Left ventricle myocardium inferior (tissue), 1 donor: ENCODE measurements at regions not wholly inside any gene's neighbourhood (a gene's known extent, or its start where the extent isn't known, plus 50 kb on each side); places are given as distances from the start of the nearest gene placed in this dataset.

Experiments used
- DNase-seq: peaks from one replicate; pipeline ENCODE4 v3.0.0-alpha.2; 2020
- H3K27ac ChIP-seq: fragments of 200-600 bp; replicated peaks from 2 replicates; pipeline ENCODE4 v1.8.0; 2021
- H3K27me3 ChIP-seq: fragments of 200-600 bp; 2 replicates; pipeline ENCODE4 v1.8.0; 2021; ENCODE audit warnings: low read depth
- H3K36me3 ChIP-seq: fragments of 200-600 bp; 2 replicates; pipeline ENCODE4 v1.8.0; 2021
- H3K4me1 ChIP-seq: fragments of 200-600 bp; 2 replicates; pipeline ENCODE4 v1.8.0; 2021
- H3K4me3 ChIP-seq: fragments of 200-600 bp; 2 replicates; pipeline ENCODE4 v1.8.0; 2021; ENCODE audit warnings: mild to moderate bottlenecking, moderate library complexity
- H3K9me3 ChIP-seq: fragments of 200-600 bp; replicated peaks from 2 replicates; pipeline ENCODE4 v1.8.0; 2021
- intact Hi-C: fragments of 100-400 bp; cut with micrococcal nuclease; formaldehyde crosslinking; loops from one replicate; pipeline ENCODE4 v1.11.0; 2022
- TF ChIP-seq, protein P1 (sequence below): fragments of 200-600 bp; IDR thresholded peaks from 2 replicates; pipeline ENCODE4 v1.8.0; 2021; ENCODE audit warnings: antibody characterized with exemption, mild to moderate bottlenecking, borderline replicate concordance
- donor health status: DM: no; HTN: yes; CAD: no; lungs with severe emphysema.

DNA sequence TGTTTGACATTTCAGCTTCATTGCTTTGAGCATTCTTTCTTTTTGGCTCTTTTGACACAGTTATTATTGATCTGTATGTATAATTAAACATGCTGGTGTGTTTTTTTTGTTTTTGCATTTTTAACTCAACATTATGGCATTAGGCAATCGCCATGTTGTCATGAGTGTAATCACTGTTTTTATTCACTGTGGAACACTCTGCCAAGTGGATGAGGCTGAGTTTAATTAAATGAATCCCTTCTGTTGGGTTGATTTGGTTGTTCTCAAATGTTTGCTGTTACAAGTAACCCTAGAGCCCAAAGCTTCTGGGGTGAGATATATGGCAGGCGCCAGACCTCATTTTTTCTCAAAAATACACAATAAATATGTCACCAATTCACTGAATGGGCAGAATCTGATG is 428.1 kb downstream of the MATN1 start:
- H3K27me3 ChIP-seq = peaks cover 89% of the 10 kb centered on the region
- H3K36me3 ChIP-seq = no peaks in the 10 kb centered on the region
- H3K9me3 ChIP-seq = peaks cover 23% of the 10 kb centered on the region
- no peak overlapping the region for H3K27ac ChIP-seq
- no peaks in the 10 kb centered on the region for H3K4me1 ChIP-seq
- intact Hi-C loops = no loop called here
- no peak overlapping the region for H3K4me3 ChIP-seq
- no peak for DNase-seq
- TF ChIP-seq, protein P1, sequence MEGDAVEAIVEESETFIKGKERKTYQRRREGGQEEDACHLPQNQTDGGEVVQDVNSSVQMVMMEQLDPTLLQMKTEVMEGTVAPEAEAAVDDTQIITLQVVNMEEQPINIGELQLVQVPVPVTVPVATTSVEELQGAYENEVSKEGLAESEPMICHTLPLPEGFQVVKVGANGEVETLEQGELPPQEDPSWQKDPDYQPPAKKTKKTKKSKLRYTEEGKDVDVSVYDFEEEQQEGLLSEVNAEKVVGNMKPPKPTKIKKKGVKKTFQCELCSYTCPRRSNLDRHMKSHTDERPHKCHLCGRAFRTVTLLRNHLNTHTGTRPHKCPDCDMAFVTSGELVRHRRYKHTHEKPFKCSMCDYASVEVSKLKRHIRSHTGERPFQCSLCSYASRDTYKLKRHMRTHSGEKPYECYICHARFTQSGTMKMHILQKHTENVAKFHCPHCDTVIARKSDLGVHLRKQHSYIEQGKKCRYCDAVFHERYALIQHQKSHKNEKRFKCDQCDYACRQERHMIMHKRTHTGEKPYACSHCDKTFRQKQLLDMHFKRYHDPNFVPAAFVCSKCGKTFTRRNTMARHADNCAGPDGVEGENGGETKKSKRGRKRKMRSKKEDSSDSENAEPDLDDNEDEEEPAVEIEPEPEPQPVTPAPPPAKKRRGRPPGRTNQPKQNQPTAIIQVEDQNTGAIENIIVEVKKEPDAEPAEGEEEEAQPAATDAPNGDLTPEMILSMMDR = no peak

DNA sequence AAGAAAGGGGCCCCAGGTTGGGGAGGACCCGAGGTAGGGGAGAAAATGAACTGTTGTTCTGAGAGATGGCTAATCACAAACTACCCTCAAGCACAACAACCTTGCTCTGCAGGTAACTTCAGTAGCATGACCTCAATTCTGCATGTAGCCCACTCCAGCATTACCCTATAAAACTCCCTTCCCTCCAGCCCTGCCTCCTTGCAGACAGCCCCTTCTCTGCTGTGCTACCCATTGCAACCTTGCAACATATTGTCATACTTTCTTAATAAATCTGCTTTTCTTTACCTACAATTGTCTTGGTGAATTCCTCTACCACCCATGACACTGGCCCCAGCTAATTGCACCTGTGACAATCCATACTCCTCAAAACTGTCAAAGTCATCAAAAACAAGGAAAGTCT is 428.9 kb downstream of the MATN1 start:
- no peak overlapping the region for H3K27ac ChIP-seq
- peaks cover 89% of the 10 kb centered on the region for H3K27me3 ChIP-seq
- no peak overlapping the region for H3K4me3 ChIP-seq
- H3K4me1 ChIP-seq = no peaks in the 10 kb centered on the region
- intact Hi-C loops = no loop called here
- peaks cover 23% of the 10 kb centered on the region for H3K9me3 ChIP-seq
- no peaks in the 10 kb centered on the region for H3K36me3 ChIP-seq
- TF ChIP-seq, protein P1 = no peak
- no peak for DNase-seq

DNA sequence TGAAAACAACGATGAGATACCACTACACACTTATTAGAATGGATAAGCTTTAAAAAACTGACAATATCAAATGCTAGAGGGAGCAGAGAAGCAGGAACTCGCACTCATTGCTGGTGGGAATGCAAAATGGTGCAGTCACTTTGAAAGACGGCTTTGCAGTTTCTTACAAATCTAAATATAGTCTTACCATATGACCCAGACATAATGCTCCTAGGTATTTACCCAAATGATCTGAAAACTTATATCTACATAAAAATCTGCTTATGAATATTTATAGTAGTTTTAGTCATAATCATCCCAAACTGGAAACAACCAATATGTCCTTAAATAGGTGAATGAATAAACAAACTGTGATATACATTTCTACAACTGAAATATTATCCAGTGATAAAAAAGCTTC is 430.9 kb downstream of the MATN1 start:
- TF ChIP-seq, protein P1 = no peak
- Histone ChIP-seq H3K4me1 (no peaks in the 10 kb centered on the region), H3K9me3 (peaks cover 14% of the 10 kb centered on the region), H3K27me3 (peaks cover 95% of the 10 kb centered on the region), H3K4me3 (no peak overlapping the region), H3K27ac (no peak overlapping the region), H3K36me3 (no peaks in the 10 kb centered on the region)
- no peak for DNase-seq
- intact Hi-C loops = no loop called here

DNA sequence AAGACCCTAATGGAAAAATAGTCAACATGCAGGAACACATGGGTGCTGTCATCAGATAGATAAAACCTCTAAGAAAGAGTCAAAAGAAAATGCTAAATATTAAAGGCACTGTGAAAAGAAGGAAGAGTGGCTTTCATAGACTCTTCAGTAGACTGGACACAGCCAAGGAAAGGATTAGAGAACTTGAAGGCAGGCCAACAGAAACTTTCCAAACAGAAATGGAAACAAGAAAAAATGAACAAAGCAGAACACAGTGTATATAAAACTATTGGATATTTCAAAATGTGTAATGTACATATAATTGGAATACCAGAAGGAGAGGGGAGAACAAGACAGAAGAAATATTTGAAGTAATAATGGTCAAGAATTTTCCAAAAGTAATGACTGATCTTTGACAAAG is 431.9 kb downstream of the MATN1 start:
- Histone ChIP-seq H3K27me3 (peaks cover 87% of the 10 kb centered on the region), H3K36me3 (no peaks in the 10 kb centered on the region), H3K27ac (no peak overlapping the region), H3K4me1 (no peaks in the 10 kb centered on the region), H3K4me3 (no peak overlapping the region), H3K9me3 (peaks cover 7% of the 10 kb centered on the region)
- intact Hi-C loops = no loop called here
- no peak for DNase-seq
- TF ChIP-seq, protein P1 = no peak

DNA sequence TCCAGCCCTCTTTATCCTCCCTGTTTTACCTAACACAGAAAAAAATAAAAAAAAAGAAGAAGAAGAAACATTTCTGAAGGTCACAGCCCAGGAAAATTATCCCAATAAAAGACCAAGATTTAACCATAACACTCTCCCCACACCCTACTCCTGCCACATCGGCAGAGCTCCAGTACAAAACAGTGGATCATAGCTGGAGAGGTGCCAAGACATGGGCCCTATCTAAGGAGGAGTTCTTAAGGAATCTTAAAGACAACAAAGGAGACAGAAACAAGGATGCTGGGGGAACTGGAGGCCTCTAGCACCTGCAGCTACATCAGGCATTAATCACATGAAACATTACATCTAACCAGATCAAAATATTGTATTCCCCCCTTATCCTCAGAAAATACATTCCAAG is 432.8 kb downstream of the MATN1 start:
- TF ChIP-seq, protein P1 = no peak
- Histone ChIP-seq H3K27ac (no peak overlapping the region), H3K27me3 (peaks cover 77% of the 10 kb centered on the region), H3K4me1 (no peaks in the 10 kb centered on the region), H3K36me3 (no peaks in the 10 kb centered on the region), H3K9me3 (peaks cover 7% of the 10 kb centered on the region), H3K4me3 (no peak overlapping the region)
- intact Hi-C loops = no loop called here
- no peak for DNase-seq

DNA sequence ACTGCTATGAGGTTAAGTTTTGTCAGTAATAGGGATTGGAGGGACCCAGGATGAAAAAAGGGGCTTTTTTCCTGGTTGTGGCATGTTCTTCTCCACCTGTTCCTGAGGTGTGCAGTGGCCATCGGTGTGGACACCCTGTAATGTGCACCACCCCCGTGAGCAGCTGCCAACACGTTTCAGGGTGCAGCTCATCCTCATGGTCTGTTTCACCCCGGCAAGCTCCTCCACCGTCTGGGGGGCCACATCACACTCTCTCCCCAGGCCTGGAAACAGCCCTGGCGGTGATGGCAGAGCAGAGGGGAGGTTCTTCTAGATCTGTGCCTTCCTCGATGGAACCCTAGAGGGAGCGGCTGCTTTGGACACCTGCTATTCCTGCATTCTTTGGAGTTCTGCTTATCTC is 435.4 kb downstream of the MATN1 start:
- Histone ChIP-seq H3K9me3 (no peaks in the 10 kb centered on the region), H3K4me3 (no peak overlapping the region), H3K27ac (no peak overlapping the region), H3K36me3 (no peaks in the 10 kb centered on the region), H3K4me1 (no peaks in the 10 kb centered on the region), H3K27me3 (peaks cover 54% of the 10 kb centered on the region)
- intact Hi-C loops = no loop called here
- TF ChIP-seq, protein P1 = no peak
- DNase-seq = no peak
